A549 (cell line): ENCODE measurements at regions not wholly inside any gene's neighbourhood (a gene's known extent, or its start where the extent isn't known, plus 50 kb on each side); places are given as distances from the start of the nearest gene placed in this dataset.

Source experiments
- CBX2 ChIP-seq: fragments of 200-600 bp; sonication (generic); IDR thresholded peaks from 2 replicates; pipeline ENCODE4 v1.6.1; 2016; ENCODE audit warnings: low read depth, mild to moderate bottlenecking, borderline replicate concordance
- EP300 ChIP-seq, 2 experiments: fragments of >200 bp; sonication (Bioruptor Twin); formaldehyde crosslinking; IDR thresholded peaks; 2 replicates in 1 of 2; 3 replicates in 1 of 2; pipeline ENCODE4 v1.6.1; 2016 to 2017
- ESRRA ChIP-seq: fragments of 150-350 bp; IDR thresholded peaks from 2 replicates; pipeline ENCODE4 v1.6.1; 2014; ENCODE audit warnings: mild to moderate bottlenecking, low read length, borderline replicate concordance
- JUNB ChIP-seq: fragments of >200 bp; sonication (Bioruptor Twin); formaldehyde crosslinking; IDR thresholded peaks from 2 replicates; pipeline ENCODE4 v1.6.1; 2016
- KDM1A ChIP-seq: fragments of 200-600 bp; sonication (generic); IDR thresholded peaks from 2 replicates; pipeline ENCODE4 v1.6.1; 2016; ENCODE audit warnings: low read depth, mild to moderate bottlenecking
- NPAS2 ChIP-seq: fragments of 250-450 bp; sonication (Bioruptor Pico); IDR thresholded peaks from 2 replicates; pipeline ENCODE4 v1.8.0; 2022; ENCODE audit warnings: mild to moderate bottlenecking, moderate library complexity, borderline replicate concordance
- RFX5 ChIP-seq: fragments of 450-650 bp; IDR thresholded peaks from 2 replicates; pipeline ENCODE4 v1.7.1; 2014; ENCODE audit warnings: antibody characterized with exemption, mild to moderate bottlenecking, moderate library complexity
- TFCP2L1 ChIP-seq: fragments of 250-450 bp; sonication (Bioruptor Pico); IDR thresholded peaks from 2 replicates; pipeline ENCODE4 v1.5.0; 2021; ENCODE audit warnings: mild to moderate bottlenecking
- ZC3H11A ChIP-seq: fragments of 450-650 bp; IDR thresholded peaks from 2 replicates; pipeline ENCODE4 v1.6.1; 2014; ENCODE audit warnings: antibody characterized with exemption, mild to moderate bottlenecking
- TF ChIP-seq, protein P1 (sequence below): fragments of >200 bp; sonication (Bioruptor Twin); formaldehyde crosslinking; IDR thresholded peaks from 3 replicates; pipeline ENCODE4 v1.5.1; 2016
- TF ChIP-seq, protein P2 (sequence below): fragments of 250-450 bp; sonication (Bioruptor Pico); IDR thresholded peaks from 2 replicates; pipeline ENCODE4 v1.5.0; 2021; ENCODE audit warnings: mild to moderate bottlenecking, moderate library complexity, borderline replicate concordance

DNA sequence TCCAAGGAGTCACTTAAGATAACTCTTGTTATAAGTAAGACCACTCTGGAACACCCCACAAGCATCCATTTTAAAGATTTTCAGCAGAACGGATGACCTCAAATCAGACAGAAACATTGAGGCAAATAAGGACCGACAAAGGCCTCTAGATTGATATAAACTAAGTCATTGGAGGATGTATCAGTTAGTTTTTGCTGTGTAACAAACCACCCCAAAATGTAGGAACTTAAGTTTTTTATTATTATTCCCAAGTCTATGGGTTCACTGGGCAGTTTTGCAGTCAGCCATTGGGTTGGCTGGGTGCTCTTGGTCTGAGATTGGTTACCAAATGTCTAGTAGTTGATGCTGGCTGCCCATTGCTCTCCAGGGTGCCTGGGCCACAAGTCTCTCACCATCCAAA is 311.8 kb downstream of the SIPA1L2 start:
- TF ChIP-seq NPAS2 (CRISPR knock-in tag) (no peak), KDM1A (no peak), RFX5 (no peak), ESRRA (no peak), CBX2 (no peak), JUNB (no peak), EP300 (IDR thresholded peaks at IDR 0.05) (no peak), ZC3H11A (no peak), TFCP2L1 (CRISPR knock-in tag) (no peak)
- TF ChIP-seq, protein P1, sequence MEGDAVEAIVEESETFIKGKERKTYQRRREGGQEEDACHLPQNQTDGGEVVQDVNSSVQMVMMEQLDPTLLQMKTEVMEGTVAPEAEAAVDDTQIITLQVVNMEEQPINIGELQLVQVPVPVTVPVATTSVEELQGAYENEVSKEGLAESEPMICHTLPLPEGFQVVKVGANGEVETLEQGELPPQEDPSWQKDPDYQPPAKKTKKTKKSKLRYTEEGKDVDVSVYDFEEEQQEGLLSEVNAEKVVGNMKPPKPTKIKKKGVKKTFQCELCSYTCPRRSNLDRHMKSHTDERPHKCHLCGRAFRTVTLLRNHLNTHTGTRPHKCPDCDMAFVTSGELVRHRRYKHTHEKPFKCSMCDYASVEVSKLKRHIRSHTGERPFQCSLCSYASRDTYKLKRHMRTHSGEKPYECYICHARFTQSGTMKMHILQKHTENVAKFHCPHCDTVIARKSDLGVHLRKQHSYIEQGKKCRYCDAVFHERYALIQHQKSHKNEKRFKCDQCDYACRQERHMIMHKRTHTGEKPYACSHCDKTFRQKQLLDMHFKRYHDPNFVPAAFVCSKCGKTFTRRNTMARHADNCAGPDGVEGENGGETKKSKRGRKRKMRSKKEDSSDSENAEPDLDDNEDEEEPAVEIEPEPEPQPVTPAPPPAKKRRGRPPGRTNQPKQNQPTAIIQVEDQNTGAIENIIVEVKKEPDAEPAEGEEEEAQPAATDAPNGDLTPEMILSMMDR: no peak
- TF ChIP-seq, protein P2, sequence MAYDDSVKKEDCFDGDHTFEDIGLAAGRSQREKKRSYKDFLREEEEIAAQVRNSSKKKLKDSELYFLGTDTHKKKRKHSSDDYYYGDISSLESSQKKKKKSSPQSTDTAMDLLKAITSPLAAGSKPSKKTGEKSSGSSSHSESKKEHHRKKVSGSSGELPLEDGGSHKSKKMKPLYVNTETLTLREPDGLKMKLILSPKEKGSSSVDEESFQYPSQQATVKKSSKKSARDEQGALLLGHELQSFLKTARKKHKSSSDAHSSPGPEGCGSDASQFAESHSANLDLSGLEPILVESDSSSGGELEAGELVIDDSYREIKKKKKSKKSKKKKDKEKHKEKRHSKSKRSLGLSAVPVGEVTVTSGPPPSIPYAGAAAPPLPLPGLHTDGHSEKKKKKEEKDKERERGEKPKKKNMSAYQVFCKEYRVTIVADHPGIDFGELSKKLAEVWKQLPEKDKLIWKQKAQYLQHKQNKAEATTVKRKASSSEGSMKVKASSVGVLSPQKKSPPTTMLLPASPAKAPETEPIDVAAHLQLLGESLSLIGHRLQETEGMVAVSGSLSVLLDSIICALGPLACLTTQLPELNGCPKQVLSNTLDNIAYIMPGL: no peak
